ENCODE measurements at regions not wholly inside any gene's neighbourhood (a gene's known extent, or its start where the extent isn't known, plus 50 kb on each side); places are given as distances from the start of the nearest gene placed in this dataset.

GRCh38 chr3:127041264-127041820 lies 58.4 kb downstream of the PLXNA1 start:
- Histone ChIP-seq H3K36me3 (ENCODE audit: insufficient read depth, low read length, poor library complexity, severe bottlenecking) (no peaks in the 10 kb centered on the region), H3K4me1 (ENCODE audit: insufficient read depth, low read length, poor library complexity, severe bottlenecking) (peaks cover 3% of the 10 kb centered on the region), H3K4me3 (ENCODE audit: low read depth, low read length, poor library complexity, severe bottlenecking) (no peak overlapping the region), H3K27me3 (replicated peaks; ENCODE audit: insufficient read depth, low read depth, low read length, poor library complexity) (no peaks in the 10 kb centered on the region), H3K9me3 (ENCODE audit: low read depth, low read length, poor library complexity, severe bottlenecking) (no peaks in the 10 kb centered on the region), H3K27ac (ENCODE audit: low read depth, low read length, poor library complexity, severe bottlenecking) (no peak overlapping the region)
- TF ChIP-seq, protein P1, sequence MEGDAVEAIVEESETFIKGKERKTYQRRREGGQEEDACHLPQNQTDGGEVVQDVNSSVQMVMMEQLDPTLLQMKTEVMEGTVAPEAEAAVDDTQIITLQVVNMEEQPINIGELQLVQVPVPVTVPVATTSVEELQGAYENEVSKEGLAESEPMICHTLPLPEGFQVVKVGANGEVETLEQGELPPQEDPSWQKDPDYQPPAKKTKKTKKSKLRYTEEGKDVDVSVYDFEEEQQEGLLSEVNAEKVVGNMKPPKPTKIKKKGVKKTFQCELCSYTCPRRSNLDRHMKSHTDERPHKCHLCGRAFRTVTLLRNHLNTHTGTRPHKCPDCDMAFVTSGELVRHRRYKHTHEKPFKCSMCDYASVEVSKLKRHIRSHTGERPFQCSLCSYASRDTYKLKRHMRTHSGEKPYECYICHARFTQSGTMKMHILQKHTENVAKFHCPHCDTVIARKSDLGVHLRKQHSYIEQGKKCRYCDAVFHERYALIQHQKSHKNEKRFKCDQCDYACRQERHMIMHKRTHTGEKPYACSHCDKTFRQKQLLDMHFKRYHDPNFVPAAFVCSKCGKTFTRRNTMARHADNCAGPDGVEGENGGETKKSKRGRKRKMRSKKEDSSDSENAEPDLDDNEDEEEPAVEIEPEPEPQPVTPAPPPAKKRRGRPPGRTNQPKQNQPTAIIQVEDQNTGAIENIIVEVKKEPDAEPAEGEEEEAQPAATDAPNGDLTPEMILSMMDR (conservative IDR thresholded peaks at IDR 0.05; ENCODE audit: low read depth, low read length), result no peak
- no peak for TF ChIP-seq EZH2 (IDR thresholded peaks at IDR 0.05; ENCODE audit: borderline replicate concordance, low read depth, low read length, poor library complexity, severe bottlenecking)
- BruUV-seq (replicated peaks), result no TSS peak
- ChIA-PET CTCF (no interaction called here), POLR2A (ENCODE audit: low non-redundant PET) (no interaction called here)
- no peak for DNase-seq (ENCODE audit: low spot score)
- intact Hi-C loops (cut with micrococcal nuclease; ENCODE audit: unreplicated experiment), result no loop called here

- Histone ChIP-seq H3K27me3 (replicated peaks; ENCODE audit: insufficient read depth, low read depth, low read length, poor library complexity) (no peaks in the 10 kb centered on the region), H3K36me3 (ENCODE audit: insufficient read depth, low read length, poor library complexity, severe bottlenecking) (no peaks in the 10 kb centered on the region), H3K27ac (ENCODE audit: low read depth, low read length, poor library complexity, severe bottlenecking) (no peak overlapping the region), H3K4me1 (ENCODE audit: insufficient read depth, low read length, poor library complexity, severe bottlenecking) (peaks cover 3% of the 10 kb centered on the region), H3K4me3 (ENCODE audit: low read depth, low read length, poor library complexity, severe bottlenecking) (no peak overlapping the region), H3K9me3 (ENCODE audit: low read depth, low read length, poor library complexity, severe bottlenecking) (no peaks in the 10 kb centered on the region)
- no TSS peak for BruUV-seq (replicated peaks)
- no peak for TF ChIP-seq EZH2 (IDR thresholded peaks at IDR 0.05; ENCODE audit: borderline replicate concordance, low read depth, low read length, poor library complexity, severe bottlenecking)
- POLR2A ChIA-PET (ENCODE audit: low non-redundant PET), result no interaction called here
- CTCF ChIA-PET, result no interaction called here
- intact Hi-C loops (cut with micrococcal nuclease; ENCODE audit: unreplicated experiment), result no loop called here
- no peak for DNase-seq (ENCODE audit: low spot score)
These were observed 59.0 kb downstream of the PLXNA1 start for GRCh38 chr3:127041933-127042332.

GRCh38 chr3:127042634-127043033 lies 59.7 kb downstream of the PLXNA1 start:
- ChIA-PET CTCF (no interaction called here), POLR2A (ENCODE audit: low non-redundant PET) (no interaction called here)
- no peak for DNase-seq (ENCODE audit: low spot score)
- Histone ChIP-seq H3K36me3 (ENCODE audit: insufficient read depth, low read length, poor library complexity, severe bottlenecking) (no peaks in the 10 kb centered on the region), H3K27ac (ENCODE audit: low read depth, low read length, poor library complexity, severe bottlenecking) (no peak overlapping the region), H3K9me3 (ENCODE audit: low read depth, low read length, poor library complexity, severe bottlenecking) (no peaks in the 10 kb centered on the region), H3K27me3 (replicated peaks; ENCODE audit: insufficient read depth, low read depth, low read length, poor library complexity) (no peaks in the 10 kb centered on the region), H3K4me1 (ENCODE audit: insufficient read depth, low read length, poor library complexity, severe bottlenecking) (peaks cover 3% of the 10 kb centered on the region), H3K4me3 (ENCODE audit: low read depth, low read length, poor library complexity, severe bottlenecking) (no peak overlapping the region)
- TF ChIP-seq, protein P1 (conservative IDR thresholded peaks at IDR 0.05; ENCODE audit: low read depth, low read length), result no peak
- no peak for TF ChIP-seq EZH2 (IDR thresholded peaks at IDR 0.05; ENCODE audit: borderline replicate concordance, low read depth, low read length, poor library complexity, severe bottlenecking)
- intact Hi-C loops (cut with micrococcal nuclease; ENCODE audit: unreplicated experiment), result no loop called here
- BruUV-seq (replicated peaks), result no TSS peak

DNA sequence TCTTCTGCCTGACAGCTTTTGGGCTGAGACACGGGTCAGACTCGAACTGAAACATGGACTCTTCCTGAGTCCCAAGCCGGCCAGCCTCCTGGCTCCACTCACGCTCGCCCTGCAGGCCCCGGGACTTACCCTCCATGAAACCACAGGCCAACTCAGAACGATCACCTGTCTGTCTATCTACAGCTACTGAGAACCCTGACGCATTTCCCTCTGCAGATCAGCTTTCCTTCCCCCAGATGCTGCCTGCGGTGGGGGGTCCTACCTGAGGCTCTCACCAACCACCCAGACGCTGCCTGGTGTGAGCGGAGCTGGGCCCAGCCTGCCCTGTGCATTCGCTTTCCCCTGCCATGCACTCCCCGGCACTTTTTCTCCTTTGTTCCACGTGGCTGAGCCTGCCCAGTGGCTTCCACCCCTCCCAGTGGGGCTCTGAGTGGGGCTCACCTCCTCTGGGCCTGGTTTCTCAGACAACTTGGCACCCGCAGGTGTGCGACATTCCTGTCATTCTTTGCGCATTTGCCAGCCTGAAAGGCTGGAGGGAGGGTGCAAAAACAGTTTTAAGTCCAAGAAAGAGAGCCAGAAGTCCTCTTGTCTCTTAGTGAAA lies 60.2 kb downstream of the PLXNA1 start:
- ChIA-PET CTCF (no interaction called here), POLR2A (ENCODE audit: low non-redundant PET) (no interaction called here)
- no peak overlapping the region for H3K27ac ChIP-seq (ENCODE audit: low read depth, low read length, poor library complexity, severe bottlenecking)
- peaks cover 3% of the 10 kb centered on the region for H3K4me1 ChIP-seq (ENCODE audit: insufficient read depth, low read length, poor library complexity, severe bottlenecking)
- no peaks in the 10 kb centered on the region for H3K36me3 ChIP-seq (ENCODE audit: insufficient read depth, low read length, poor library complexity, severe bottlenecking)
- no TSS peak for BruUV-seq (replicated peaks)
- no peaks in the 10 kb centered on the region for H3K27me3 ChIP-seq (replicated peaks; ENCODE audit: insufficient read depth, low read depth, low read length, poor library complexity)
- TF ChIP-seq, protein P1 (conservative IDR thresholded peaks at IDR 0.05; ENCODE audit: low read depth, low read length), result no peak
- no peak for TF ChIP-seq EZH2 (IDR thresholded peaks at IDR 0.05; ENCODE audit: borderline replicate concordance, low read depth, low read length, poor library complexity, severe bottlenecking)
- H3K9me3 ChIP-seq (ENCODE audit: low read depth, low read length, poor library complexity, severe bottlenecking), result no peaks in the 10 kb centered on the region
- no peak for DNase-seq (ENCODE audit: low spot score)
- intact Hi-C loops (cut with micrococcal nuclease; ENCODE audit: unreplicated experiment), result no loop called here
- H3K4me3 ChIP-seq (ENCODE audit: low read depth, low read length, poor library complexity, severe bottlenecking), result no peak overlapping the region
